Brain microvascular endothelial cell (primary cell): ENCODE measurements at regions not wholly inside any gene's neighbourhood (a gene's known extent, or its start where the extent isn't known, plus 50 kb on each side); places are given as distances from the start of the nearest gene placed in this dataset.

Experiments used
- DNase-seq: peaks from one replicate; pipeline ENCODE4 v3.0.0-alpha.2; 2020
- H3K27ac ChIP-seq: fragments of 250-450 bp; sonication (Bioruptor Pico); 2 replicates; pipeline ENCODE4 v1.5.1; 2020; ENCODE audit warnings: mild to moderate bottlenecking, moderate library complexity
- H3K27me3 ChIP-seq: fragments of 250-450 bp; sonication (Bioruptor Pico); replicated peaks from 2 replicates; pipeline ENCODE4 v1.5.1; 2020; ENCODE audit warnings: mild to moderate bottlenecking
- H3K36me3 ChIP-seq: fragments of 250-450 bp; sonication (Bioruptor Pico); replicated peaks from 2 replicates; pipeline ENCODE4 v1.5.1; 2020; ENCODE audit warnings: mild to moderate bottlenecking
- H3K4me3 ChIP-seq: 2 replicates; pipeline ENCODE4 v1.5.1; 2011; ENCODE audit warnings: low read depth, mild to moderate bottlenecking, control low read depth, low read length, moderate library complexity
- in situ Hi-C: cut with HindIII; loops from 2 replicates; pipeline ENCODE4 v1.10.0; 2017; ENCODE audit warnings: low sequenced_read_pairs, low pct_ligation_motif_present
- TF ChIP-seq, protein P1 (sequence below): IDR thresholded peaks from 2 replicates; pipeline ENCODE4 v1.5.1; 2011; ENCODE audit warnings: low read depth, mild to moderate bottlenecking, moderate library complexity, low read length, control low read depth, inconsistent platforms; ENCODE audit errors: missing control alignments

DNA sequence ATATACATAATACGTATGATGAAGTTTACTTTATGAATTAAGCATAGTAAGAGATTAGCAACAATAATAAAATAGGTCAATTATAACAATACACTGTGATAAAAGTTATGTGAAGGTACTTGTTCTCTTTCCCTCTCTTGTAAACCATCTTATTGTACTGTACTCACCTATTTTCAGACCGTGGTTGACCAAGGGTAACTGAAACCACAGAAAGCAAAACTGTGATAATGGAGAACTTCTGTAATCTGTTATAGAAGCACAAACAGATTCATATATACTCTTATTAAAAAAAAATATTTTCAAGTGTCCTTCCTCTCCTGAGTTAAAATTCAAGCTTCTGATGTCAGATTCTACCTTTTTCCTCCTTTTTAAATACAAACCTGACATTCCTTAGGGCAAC is 1247.8 kb upstream of the SORCS1 start:
- TF ChIP-seq, protein P1, sequence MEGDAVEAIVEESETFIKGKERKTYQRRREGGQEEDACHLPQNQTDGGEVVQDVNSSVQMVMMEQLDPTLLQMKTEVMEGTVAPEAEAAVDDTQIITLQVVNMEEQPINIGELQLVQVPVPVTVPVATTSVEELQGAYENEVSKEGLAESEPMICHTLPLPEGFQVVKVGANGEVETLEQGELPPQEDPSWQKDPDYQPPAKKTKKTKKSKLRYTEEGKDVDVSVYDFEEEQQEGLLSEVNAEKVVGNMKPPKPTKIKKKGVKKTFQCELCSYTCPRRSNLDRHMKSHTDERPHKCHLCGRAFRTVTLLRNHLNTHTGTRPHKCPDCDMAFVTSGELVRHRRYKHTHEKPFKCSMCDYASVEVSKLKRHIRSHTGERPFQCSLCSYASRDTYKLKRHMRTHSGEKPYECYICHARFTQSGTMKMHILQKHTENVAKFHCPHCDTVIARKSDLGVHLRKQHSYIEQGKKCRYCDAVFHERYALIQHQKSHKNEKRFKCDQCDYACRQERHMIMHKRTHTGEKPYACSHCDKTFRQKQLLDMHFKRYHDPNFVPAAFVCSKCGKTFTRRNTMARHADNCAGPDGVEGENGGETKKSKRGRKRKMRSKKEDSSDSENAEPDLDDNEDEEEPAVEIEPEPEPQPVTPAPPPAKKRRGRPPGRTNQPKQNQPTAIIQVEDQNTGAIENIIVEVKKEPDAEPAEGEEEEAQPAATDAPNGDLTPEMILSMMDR, result no peak
- Histone ChIP-seq H3K27me3 (no peaks in the 10 kb centered on the region), H3K27ac (no peak overlapping the region), H3K4me3 (no peak overlapping the region), H3K36me3 (no peaks in the 10 kb centered on the region)
- in situ Hi-C loops, result no loop called here
- no peak for DNase-seq

DNA sequence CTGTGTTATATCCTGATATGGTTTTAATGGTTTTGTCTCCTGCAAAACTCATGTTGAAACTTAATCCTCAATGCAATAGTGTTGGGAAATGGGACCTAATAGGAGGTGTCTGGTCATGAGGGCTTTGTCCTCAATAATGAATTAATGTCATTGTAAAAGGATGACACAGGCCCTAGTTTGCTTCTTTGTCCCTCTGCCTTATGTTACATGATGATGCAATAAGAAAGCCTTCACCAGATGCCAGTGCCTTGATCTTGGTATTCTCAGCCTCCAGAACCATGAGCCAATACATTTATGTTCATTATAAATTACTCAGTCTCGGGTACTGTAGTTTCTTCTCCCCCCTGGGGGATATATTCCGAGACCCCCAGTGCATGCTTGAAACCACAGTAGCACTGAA is 1247.4 kb upstream of the SORCS1 start:
- no peak for DNase-seq
- TF ChIP-seq, protein P1, result no peak
- Histone ChIP-seq H3K27me3 (no peaks in the 10 kb centered on the region), H3K36me3 (no peaks in the 10 kb centered on the region), H3K27ac (no peak overlapping the region), H3K4me3 (no peak overlapping the region)
- in situ Hi-C loops, result no loop called here

DNA sequence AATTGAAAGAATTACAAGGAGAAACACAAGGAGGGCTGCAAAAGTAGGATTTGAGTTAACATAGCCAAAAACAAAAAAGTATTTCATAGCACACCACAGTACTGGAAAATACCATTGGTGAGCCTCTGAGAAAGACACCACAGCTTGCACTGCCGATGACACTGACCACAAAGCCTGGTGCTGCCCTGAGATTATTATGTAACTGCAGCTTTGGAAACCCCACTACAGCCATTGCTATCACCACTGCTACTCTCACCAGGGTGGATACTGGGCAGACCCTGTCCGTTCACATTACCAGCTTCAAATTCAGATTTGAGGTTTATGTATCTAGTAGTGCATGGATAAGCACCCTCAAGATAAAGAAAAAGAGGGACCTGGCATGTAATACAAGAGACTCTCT is 1246.7 kb upstream of the SORCS1 start:
- DNase-seq, result no peak
- in situ Hi-C loops, result no loop called here
- Histone ChIP-seq H3K27ac (no peak overlapping the region), H3K36me3 (no peaks in the 10 kb centered on the region), H3K27me3 (no peaks in the 10 kb centered on the region), H3K4me3 (no peak overlapping the region)
- TF ChIP-seq, protein P1, result no peak

DNA sequence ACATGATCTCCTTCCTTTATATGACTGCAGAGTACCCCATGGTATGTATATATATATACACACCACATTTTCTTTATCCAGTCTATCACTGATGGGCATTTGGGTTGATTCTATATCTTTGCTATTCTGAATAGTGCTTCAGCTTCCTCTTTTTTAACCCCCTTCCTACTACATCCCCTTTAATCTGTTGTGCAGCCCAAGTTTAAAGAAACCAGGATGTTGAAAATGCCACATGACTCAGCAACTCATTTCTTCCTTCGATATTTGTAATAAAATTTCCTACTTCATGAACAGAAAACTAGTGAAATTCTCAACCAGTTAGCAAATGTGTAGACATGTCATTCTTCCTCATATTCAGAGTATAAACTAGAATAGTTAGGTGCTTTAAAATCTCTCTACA is 1245.7 kb upstream of the SORCS1 start:
- TF ChIP-seq, protein P1, result no peak
- H3K27me3 ChIP-seq, result no peaks in the 10 kb centered on the region
- no peak overlapping the region for H3K4me3 ChIP-seq
- in situ Hi-C loops, result no loop called here
- no peaks in the 10 kb centered on the region for H3K36me3 ChIP-seq
- no peak for DNase-seq
- no peak overlapping the region for H3K27ac ChIP-seq

DNA sequence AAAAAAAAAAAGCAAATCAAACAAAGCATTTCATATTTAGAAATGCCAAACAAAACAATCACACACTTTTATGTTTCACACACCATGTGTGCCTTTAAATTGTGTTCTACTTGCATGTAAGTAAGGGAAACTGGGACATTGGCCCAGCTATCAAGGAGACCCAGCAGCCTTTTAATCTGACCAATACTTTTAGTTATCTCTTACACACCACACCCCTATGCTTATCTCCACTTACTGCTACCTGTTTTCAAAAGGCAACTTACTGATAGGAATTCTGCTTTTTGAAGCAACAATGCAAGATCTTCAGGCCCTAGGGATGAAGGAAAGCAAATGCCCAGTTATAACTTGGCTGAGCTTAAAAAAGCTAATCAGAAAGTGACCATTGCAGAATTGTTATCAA is 1244.8 kb upstream of the SORCS1 start:
- Histone ChIP-seq H3K36me3 (no peaks in the 10 kb centered on the region), H3K27ac (no peak overlapping the region), H3K4me3 (no peak overlapping the region), H3K27me3 (no peaks in the 10 kb centered on the region)
- in situ Hi-C loops, result no loop called here
- TF ChIP-seq, protein P1, result no peak
- DNase-seq, result no peak

DNA sequence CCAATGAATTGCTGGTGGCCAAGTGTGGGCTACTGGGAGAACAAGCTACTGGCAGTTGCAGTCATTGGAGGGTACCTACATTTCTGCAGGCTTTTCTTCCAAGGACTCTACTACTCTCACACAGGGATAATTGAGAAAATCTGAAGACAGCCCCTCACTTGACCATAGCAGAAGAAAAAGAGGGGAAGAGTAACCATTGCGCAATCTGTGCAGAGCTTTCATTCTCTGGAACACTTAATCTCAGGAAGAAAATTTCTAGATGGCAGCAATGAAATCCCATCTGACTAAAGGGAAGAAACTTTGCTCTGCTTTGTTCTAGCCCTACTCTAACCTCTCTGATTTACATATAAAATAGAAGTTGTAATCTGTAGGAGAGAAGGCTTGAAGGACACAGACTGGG is 1239.6 kb upstream of the SORCS1 start:
- no peak overlapping the region for H3K4me3 ChIP-seq
- no peak overlapping the region for H3K27ac ChIP-seq
- TF ChIP-seq, protein P1, result no peak
- in situ Hi-C loops, result no loop called here
- no peak for DNase-seq
- H3K27me3 ChIP-seq, result no peaks in the 10 kb centered on the region
- no peaks in the 10 kb centered on the region for H3K36me3 ChIP-seq
